Thyroid gland (tissue), 4 donors: ENCODE measurements at regions not wholly inside any gene's neighbourhood (a gene's known extent, or its start where the extent isn't known, plus 50 kb on each side); places are given as distances from the start of the nearest gene placed in this dataset.

ENCODE experiments used
- CTCF ChIP-seq, 6 experiments: fragments of 200-600 bp in 3 of 6; fragments of 450-650 bp in 3 of 6; sonication (generic) in 3 of 6; IDR thresholded peaks; one replicate each; pipeline ENCODE4 v1.5.1; 2016 to 2019; ENCODE audit warnings: antibody characterized with exemption in 6 of 6, mild to moderate bottlenecking in 2 of 6, inconsistent platforms in 1 of 6, moderate library complexity in 1 of 6
- POLR2A ChIP-seq, 2 donors: fragments of 450-650 bp; IDR thresholded peaks; one replicate each; pipeline ENCODE4 v1.6.1; 2017; ENCODE audit warnings: antibody characterized with exemption in 2 of 2, mild to moderate bottlenecking in 2 of 2, moderate library complexity in 1 of 2

DNA sequence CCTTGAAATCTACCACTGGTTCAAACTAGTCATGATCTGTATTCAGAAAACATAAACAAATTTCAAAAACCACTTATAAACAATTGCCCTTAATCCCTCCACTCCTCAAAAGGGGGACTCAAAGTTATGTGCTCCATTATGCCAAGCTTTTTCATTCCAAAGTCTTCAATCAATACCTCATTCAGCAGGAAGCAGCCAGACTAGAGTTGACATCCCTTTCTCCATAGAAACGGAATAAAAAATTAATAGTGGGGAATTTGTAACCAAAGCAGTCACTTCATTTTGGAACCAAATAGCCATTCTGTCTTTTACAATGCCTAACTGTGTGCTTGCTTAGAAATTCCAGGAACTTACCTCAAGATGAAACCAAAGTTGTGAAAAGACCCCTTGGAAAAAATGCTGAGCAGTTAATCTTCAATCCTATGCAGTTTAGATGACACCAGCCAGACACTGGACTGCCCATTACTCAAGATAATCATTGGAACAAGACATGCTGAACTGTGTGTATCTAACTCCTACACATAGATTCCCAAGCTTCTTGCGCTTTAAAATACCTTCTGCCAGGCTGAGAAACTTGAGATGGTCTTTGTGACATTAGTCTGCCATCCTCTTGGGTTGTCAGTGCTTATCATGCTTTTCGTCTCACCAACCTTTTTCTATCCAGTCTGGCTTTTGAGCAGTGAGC, 406.2 kb downstream of the PLOD2 start:
- TF ChIP-seq CTCF (IDR thresholded peaks at IDR 0.05) = no peak
- no peak for TF ChIP-seq POLR2A (IDR thresholded peaks at IDR 0.05)
